HUES6 (cell line): ENCODE measurements at regions not wholly inside any gene's neighbourhood (a gene's known extent, or its start where the extent isn't known, plus 50 kb on each side); places are given as distances from the start of the nearest gene placed in this dataset.
A peak's percentile ranks its signal among the peaks of the same experiment; 100 is the strongest.

Experiments
- H3K27ac ChIP-seq: 2 replicates; pipeline ENCODE4 v1.7.0; 2013; ENCODE audit warnings: low read depth, mild to moderate bottlenecking, low read length, inconsistent platforms
- H3K27me3 ChIP-seq: 2 replicates; pipeline ENCODE4 v1.6.1; 2013; ENCODE audit warnings: low read length; ENCODE audit not compliant: control insufficient read depth, insufficient read depth
- H3K36me3 ChIP-seq: 2 replicates; pipeline ENCODE4 v1.6.1; 2013; ENCODE audit warnings: low read length; ENCODE audit not compliant: control insufficient read depth, insufficient read depth
- H3K4me1 ChIP-seq: 2 replicates; pipeline ENCODE4 v1.6.1; 2013; ENCODE audit warnings: low read length; ENCODE audit not compliant: control insufficient read depth, insufficient read depth
- H3K4me3 ChIP-seq: 2 replicates; pipeline ENCODE4 v1.5.1; 2013; ENCODE audit warnings: low read depth, low read length
- H3K9ac ChIP-seq: one replicate; pipeline ENCODE4 v1.6.1; 2013; ENCODE audit warnings: mild to moderate bottlenecking, low read length
- H3K9me3 ChIP-seq: 2 replicates; pipeline ENCODE4 v1.6.1; 2013; ENCODE audit warnings: low read depth, low read length; ENCODE audit not compliant: control insufficient read depth, insufficient read depth

GRCh38 chr3:22351806-22352205 lies 600.8 kb upstream of the ZNF385D start:
- no peaks in the 10 kb centered on the region for H3K9me3 ChIP-seq
- no peak overlapping the region for H3K27ac ChIP-seq
- H3K4me1 ChIP-seq, result no peaks in the 10 kb centered on the region
- no peak overlapping the region for H3K4me3 ChIP-seq
- no peak overlapping the region for H3K9ac ChIP-seq
- H3K27me3 ChIP-seq, result no peaks in the 10 kb centered on the region
- no peaks in the 10 kb centered on the region for H3K36me3 ChIP-seq

- no peak overlapping the region for H3K9ac ChIP-seq
- no peaks in the 10 kb centered on the region for H3K9me3 ChIP-seq
- H3K4me3 ChIP-seq, result no peak overlapping the region
- H3K4me1 ChIP-seq, result no peaks in the 10 kb centered on the region
- no peak overlapping the region for H3K27ac ChIP-seq
- H3K36me3 ChIP-seq, result no peaks in the 10 kb centered on the region
- H3K27me3 ChIP-seq, result no peaks in the 10 kb centered on the region
These were observed 602.1 kb upstream of the ZNF385D start for GRCh38 chr3:22353126-22353525.

- Histone ChIP-seq H3K27ac (no peak overlapping the region), H3K9me3 (no peaks in the 10 kb centered on the region), H3K36me3 (no peaks in the 10 kb centered on the region), H3K4me3 (no peak overlapping the region), H3K27me3 (no peaks in the 10 kb centered on the region), H3K4me1 (no peaks in the 10 kb centered on the region), H3K9ac (no peak overlapping the region)
These were observed 607.3 kb upstream of the ZNF385D start for GRCh38 chr3:22358334-22358733.

GRCh38 chr3:22360164-22360563 lies 609.2 kb upstream of the ZNF385D start:
- H3K27ac ChIP-seq, result no peak overlapping the region
- H3K4me1 ChIP-seq, result no peaks in the 10 kb centered on the region
- H3K4me3 ChIP-seq, result no peak overlapping the region
- no peak overlapping the region for H3K9ac ChIP-seq
- H3K9me3 ChIP-seq, result no peaks in the 10 kb centered on the region
- no peaks in the 10 kb centered on the region for H3K36me3 ChIP-seq
- H3K27me3 ChIP-seq, result no peaks in the 10 kb centered on the region

- Histone ChIP-seq H3K9ac (no peak overlapping the region), H3K36me3 (no peaks in the 10 kb centered on the region), H3K4me1 (no peaks in the 10 kb centered on the region), H3K27ac (no peak overlapping the region), H3K4me3 (no peak overlapping the region), H3K9me3 (no peaks in the 10 kb centered on the region), H3K27me3 (no peaks in the 10 kb centered on the region)
These were observed 610.0 kb upstream of the ZNF385D start for GRCh38 chr3:22360970-22361369.

- no peak overlapping the region for H3K9ac ChIP-seq
- no peaks in the 10 kb centered on the region for H3K4me1 ChIP-seq
- H3K27me3 ChIP-seq, result no peaks in the 10 kb centered on the region
- no peak overlapping the region for H3K27ac ChIP-seq
- no peak overlapping the region for H3K4me3 ChIP-seq
- H3K9me3 ChIP-seq, result no peaks in the 10 kb centered on the region
- H3K36me3 ChIP-seq, result no peaks in the 10 kb centered on the region
These were observed 610.5 kb upstream of the ZNF385D start for GRCh38 chr3:22361521-22361920.

GRCh38 chr3:22364851-22365250 lies 613.8 kb upstream of the ZNF385D start:
- Histone ChIP-seq H3K4me3 (no peak overlapping the region), H3K9me3 (no peaks in the 10 kb centered on the region), H3K27me3 (0 out of 2 replicates have a peak, but pooled peaks cover 2% of the 10 kb centered on the region), H3K27ac (no peak overlapping the region), H3K4me1 (no peaks in the 10 kb centered on the region), H3K36me3 (no peaks in the 10 kb centered on the region), H3K9ac (no peak overlapping the region)

- Histone ChIP-seq H3K4me3 (no peak overlapping the region), H3K27ac (no peak overlapping the region), H3K4me1 (0 out of 2 replicates have a peak, but pooled peaks cover 4% of the 10 kb centered on the region), H3K9me3 (no peaks in the 10 kb centered on the region), H3K36me3 (no peaks in the 10 kb centered on the region), H3K9ac (no peak overlapping the region), H3K27me3 (peaks cover 22% of the 10 kb centered on the region)
These were observed 615.8 kb upstream of the ZNF385D start for GRCh38 chr3:22366781-22367180.

GRCh38 chr3:22371036-22371435 lies 620.0 kb upstream of the ZNF385D start:
- no peak overlapping the region for H3K4me3 ChIP-seq
- peaks cover 55% of the 10 kb centered on the region for H3K27me3 ChIP-seq
- peaks cover 7% of the 10 kb centered on the region; the same call in 1 of the 2 replicates for H3K4me1 ChIP-seq
- H3K9me3 ChIP-seq, result no peaks in the 10 kb centered on the region
- no peak overlapping the region for H3K27ac ChIP-seq
- no peak overlapping the region for H3K9ac ChIP-seq
- H3K36me3 ChIP-seq, result no peaks in the 10 kb centered on the region

GRCh38 chr3:22371607-22372291 lies 620.7 kb upstream of the ZNF385D start:
- H3K4me3 ChIP-seq, result peak overlapping the region; percentile 62
- no peaks in the 10 kb centered on the region for H3K9me3 ChIP-seq
- no peak overlapping the region for H3K27ac ChIP-seq
- H3K27me3 ChIP-seq, result peaks cover 55% of the 10 kb centered on the region
- H3K9ac ChIP-seq, result no peak overlapping the region
- no peaks in the 10 kb centered on the region for H3K36me3 ChIP-seq
- peaks cover 7% of the 10 kb centered on the region; the same call in 1 of the 2 replicates for H3K4me1 ChIP-seq

- H3K9ac ChIP-seq, result no peak overlapping the region
- peaks cover 7% of the 10 kb centered on the region; the same call in 1 of the 2 replicates for H3K4me1 ChIP-seq
- H3K27ac ChIP-seq, result no peak overlapping the region
- peak overlapping the region; percentile 62 for H3K4me3 ChIP-seq
- H3K27me3 ChIP-seq, result peaks cover 55% of the 10 kb centered on the region
- no peaks in the 10 kb centered on the region for H3K36me3 ChIP-seq
- no peaks in the 10 kb centered on the region for H3K9me3 ChIP-seq
These were observed 621.5 kb upstream of the ZNF385D start for GRCh38 chr3:22372292-22373062.
